HG03354 (cell line): ENCODE measurements at regions not wholly inside any gene's neighbourhood (a gene's known extent, or its start where the extent isn't known, plus 50 kb on each side); places are given as distances from the start of the nearest gene placed in this dataset.

Experiments
- ATAC-seq: cut with Tn5 transposase; IDR thresholded peaks from one replicate; pipeline ENCODE4 v1.9.1; 2021; ENCODE audit warnings: mild to moderate bottlenecking; ENCODE audit not compliant: unreplicated experiment, poor library complexity, severe bottlenecking

DNA sequence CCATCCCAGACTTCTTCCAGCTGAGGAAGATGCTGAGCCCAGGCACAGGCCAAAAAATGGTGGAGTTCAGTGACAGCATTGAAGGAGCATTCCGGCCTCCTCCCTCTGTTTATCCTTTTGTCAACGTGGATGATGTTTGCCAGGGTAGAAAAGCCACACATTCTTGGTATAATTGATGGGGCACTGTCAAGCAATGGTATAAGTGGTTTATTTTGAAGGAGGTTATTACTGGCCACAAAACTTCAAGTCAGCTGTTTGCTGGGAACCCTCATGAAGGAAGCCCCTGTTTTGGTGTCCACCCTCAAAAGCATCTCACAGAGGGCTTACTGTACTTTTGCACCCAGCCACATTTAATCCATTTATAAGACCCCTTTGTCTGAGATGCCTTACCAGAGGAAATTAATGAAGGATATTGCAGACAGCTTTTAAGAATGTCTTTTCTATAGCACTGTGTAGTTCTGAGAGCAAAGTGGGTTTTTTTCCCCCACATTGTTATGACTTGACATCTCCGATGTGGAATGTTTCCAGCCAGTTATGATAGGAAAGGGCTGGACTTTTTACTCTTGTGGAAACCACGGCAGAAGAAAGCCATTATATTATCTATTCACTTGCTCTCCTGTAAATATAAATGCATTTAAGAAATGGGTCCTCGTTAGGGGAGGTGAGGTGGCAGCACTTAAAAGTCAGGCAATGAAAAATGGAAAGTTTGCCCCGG, 95.5 kb upstream of the SPATA31D4 start:
- no peak for ATAC-seq

DNA sequence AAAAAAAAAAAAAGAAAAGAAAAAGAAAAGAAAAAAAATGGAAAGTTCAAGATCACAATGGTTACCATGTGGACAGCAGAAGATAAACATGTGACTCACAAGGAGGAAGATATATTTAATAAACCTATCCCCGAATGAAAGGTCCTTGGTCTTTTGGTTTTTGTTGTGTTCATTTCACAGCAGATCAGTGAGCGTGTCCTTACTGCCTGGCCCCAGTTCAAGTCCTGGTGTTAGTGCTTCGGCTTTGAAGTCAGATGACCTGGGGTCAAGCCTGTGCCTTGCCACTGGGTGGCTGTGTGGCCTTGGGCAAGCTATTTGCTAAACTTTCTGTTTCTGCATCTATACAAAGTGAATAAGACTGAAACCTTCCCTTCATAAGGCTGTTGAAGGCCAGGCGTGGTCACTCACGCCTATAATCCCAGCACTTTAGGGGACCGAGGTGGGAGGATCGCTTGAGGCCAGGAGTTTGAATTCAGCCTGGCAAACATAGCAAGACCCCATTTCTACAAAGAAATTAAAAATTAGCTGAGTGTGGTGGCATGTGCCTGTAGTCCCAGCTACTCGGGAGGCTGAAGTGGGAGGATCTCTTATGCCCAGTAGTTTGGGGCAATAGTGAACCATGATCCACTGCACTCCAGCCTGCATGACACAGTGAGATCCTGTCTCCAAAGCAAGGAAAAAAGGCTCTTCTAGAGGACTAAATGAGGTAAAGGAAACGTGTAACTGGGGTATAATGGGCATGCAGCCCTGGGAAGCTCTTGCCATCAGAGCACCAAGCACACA, 94.5 kb upstream of the SPATA31D4 start:
- ATAC-seq: no peak

DNA sequence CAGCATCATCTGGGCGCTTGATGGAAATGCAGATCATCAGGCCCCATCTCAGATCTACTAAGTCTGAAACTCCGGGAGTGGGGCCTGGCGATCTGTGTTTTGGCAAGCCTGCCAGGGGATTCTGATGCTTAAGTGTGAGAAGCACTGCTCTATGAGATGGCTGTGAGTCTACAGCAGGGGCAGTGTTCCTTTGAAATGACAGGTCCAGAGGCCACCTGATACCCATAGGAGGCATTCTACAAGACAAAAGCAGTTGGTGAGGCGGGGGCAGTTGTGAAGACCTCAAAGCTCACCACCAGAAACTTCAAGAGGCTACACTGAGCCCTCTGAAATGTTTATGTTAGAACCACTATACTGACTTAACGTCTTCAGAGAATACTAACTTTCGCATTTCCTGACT, 86.9 kb upstream of the SPATA31D4 start:
- ATAC-seq: no peak

DNA sequence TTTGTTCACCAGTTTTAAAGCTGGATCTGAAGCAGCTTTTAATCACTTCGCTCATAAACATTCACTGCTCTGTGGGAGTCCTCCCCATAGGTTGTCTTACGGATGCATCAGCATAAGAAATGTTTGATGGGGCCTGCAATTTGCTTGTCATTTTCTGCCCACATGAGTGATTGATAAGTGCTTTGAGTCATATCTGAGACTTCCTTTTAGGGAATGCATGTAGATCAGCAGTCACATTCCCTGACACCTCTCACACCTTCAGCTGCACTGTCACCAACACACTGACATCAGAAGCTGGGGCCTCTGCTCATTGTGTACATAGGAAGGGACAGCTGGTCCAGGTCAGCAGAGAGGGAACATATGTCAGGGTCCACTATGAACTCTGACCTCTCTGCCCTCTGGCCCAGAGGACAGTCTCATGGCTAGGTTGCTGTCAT, 84.1 kb upstream of the SPATA31D4 start:
- ATAC-seq: no peak

DNA sequence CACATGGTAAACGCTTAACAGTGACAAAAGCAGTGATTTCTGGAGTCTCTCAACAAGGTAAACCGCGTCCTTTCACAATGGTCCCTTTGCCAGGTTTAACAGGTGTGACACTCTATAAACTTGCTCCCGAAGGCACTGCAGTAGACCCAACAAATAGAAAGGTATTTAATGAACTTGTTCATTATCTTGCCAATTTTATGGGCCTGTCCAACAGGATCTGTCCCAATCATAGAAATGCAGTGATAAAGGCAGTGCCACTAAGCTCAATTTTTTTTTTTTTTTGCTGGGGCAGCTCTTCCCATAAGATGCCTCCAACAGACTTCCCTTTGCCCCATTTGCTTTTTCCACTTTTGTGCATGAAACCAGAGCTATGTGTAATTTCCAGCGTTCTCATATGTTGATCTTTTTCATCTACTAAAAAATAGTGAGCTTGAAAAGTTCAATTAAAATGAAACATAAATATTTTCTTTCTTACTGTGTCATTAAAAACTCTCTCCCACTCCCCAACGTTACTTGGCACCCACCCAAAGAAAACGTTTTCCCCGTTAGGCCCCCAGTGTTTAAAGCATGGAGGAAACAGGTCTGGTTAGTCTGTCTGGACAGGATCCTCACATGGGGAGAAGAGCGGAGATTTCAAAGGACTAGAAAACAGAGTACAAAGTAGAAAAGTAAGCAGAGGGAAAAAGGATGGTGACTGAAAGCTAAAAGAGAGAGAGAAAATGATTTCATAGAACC, 80.9 kb upstream of the SPATA31D4 start:
- no peak for ATAC-seq

DNA sequence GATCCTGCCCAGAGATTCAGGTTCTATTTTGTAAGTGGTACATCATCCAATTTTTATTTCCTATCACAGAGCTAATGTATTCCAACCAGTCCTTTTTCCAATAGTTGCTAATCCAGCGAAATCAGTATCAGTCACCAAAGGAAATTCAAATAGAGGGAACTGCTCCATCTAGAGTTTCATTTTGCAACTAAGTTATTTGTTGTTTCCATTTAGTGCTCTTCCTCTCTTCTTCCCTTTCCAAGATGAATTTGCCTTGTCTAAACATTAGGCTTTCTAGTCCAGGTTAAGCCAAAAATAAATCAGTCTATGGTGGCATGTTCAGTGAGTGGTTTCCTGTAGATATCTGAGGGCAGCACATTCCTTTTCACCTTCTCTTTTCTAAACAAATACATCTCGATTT, 79.8 kb upstream of the SPATA31D4 start:
- no peak for ATAC-seq

DNA sequence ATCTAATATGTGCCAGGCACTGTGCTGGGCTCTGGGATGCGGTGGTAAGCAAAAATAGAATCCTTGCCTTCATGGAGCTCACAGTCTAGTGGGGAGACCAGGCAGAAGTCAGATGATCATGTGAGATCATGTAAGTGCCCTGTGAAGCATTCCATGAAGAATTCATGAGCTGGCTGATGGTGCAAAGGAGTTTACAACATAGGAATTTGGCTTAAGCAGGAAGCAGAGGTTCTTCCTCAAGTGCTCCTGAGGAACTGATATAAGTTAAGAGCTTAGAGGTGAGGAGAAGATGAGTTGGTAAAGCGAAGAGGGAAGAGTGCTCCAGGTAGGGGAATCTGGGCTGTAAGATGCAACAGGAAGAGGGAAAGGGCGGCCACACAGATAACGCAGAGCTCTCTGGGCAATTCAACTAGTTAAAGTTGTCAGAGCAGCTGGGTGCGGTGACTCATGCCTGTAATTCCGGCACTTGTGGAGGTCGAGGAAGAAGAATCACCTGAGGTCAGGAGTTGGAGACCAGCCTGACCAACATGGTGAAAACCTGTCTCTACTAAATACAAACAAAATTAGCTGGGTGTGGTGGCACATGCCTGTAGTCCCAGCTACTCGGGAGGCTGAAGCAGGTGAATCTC, 78.5 kb upstream of the SPATA31D4 start:
- no peak for ATAC-seq

DNA sequence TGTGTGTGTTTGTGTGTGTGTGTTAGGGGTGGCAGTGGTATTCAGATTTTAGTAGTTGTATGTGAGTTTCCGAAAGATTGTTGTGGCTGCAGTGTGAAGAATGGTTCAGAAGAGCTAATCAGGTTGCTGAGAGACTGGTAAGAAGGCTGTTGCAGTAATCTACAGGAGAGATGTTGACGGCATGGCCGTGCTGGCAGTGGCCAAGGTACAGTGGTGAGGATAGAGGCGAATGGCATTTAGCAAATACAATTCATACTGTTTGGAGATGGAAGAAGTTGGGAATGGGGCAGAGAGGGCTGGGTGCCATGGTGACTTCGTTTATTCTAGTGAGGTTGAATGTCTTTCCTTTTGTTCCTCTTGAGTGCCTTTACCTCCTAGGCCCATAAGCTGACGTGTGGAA, 77.5 kb upstream of the SPATA31D4 start:
- no peak for ATAC-seq

DNA sequence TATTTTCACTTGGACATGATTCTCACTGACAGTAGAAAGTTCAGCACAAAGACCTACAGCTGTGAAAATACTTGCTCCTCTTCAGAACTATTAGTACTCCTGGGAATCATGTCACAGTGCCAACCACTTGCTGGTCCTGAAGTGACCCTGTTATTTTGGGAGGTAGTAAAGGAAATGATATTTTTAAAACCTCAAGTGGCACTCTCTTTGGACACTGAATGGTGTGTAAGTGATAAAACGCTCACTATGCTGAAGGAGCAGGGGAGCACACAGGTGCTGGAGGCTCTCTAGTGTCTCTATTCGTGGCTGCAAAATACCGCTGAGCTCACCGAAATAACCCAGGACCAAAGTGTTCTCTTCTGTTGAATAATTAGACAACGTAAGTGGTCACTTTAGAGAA, 76.9 kb upstream of the SPATA31D4 start:
- ATAC-seq: no peak

DNA sequence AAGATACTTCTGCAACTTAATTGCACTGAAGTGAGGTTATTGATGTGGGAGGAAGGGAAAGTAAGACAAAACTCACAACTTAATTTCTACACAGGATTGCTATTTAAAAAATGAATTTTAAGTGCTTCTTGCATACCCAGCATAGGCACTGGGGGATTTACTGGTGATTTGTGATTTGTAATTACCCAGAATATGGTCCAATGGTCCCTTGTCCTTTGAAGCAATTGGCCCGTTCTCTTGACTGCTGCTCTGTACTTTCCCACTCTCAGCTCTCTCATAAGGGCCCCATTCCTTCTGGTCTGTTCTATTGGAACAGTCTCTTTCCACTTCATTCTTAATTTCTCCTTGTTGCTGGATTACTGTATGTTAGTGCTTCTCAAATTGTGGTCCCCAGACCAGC, 75.4 kb upstream of the SPATA31D4 start:
- ATAC-seq: no peak

DNA sequence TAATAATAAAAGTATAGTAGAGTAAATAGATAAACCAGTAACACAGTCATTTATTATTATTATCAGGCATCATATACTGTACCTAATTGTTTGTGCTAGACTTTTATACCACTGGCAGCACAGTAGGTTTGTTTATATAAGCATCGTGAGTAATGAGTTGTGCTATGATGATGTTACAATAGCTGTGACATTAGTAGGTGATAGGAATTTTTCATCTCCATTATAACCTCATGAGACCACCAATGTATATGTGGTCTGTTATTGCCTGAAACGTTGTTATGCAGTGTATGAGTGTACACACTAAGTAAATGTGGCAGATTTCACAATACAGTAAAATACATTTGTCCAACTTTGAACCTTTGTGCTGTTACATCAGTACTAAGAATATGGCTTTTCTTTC, 72.7 kb upstream of the SPATA31D4 start:
- no peak for ATAC-seq

DNA sequence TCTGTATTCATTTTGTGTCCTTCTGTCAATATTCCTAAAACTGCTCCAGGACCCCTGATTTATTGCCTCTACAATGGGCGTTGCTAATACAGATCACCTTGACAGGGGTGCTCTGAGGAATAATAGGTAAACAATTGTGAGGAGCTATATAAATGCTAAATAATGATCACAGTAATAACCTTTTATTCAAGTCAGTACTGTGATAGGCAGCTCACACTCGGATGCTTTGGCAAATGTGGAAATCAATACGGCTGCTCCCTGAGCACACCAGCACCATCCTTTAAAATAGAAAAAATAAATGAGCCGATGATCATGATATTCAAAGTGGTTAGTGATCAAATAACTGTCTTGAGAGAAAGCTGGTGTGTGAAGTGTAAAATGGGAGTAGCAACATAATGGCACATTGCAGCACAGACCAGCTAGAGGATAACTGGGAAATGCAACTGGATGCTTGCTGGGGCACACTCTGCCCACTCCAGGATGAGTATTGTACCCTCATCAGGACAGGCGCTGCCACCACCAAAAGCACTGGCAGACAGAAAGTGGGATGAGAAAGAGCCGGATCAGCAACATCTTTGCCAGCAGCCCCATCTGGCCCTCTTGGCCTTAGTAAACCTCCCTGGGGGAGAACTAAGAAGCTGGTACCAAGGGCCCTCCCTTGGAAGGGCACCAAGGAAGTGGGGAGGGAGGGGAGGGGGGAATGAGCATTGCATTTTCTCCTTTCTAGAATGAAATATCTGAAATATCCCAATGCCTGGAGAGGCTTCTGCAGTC, 69.4 kb upstream of the SPATA31D4 start:
- ATAC-seq: no peak

DNA sequence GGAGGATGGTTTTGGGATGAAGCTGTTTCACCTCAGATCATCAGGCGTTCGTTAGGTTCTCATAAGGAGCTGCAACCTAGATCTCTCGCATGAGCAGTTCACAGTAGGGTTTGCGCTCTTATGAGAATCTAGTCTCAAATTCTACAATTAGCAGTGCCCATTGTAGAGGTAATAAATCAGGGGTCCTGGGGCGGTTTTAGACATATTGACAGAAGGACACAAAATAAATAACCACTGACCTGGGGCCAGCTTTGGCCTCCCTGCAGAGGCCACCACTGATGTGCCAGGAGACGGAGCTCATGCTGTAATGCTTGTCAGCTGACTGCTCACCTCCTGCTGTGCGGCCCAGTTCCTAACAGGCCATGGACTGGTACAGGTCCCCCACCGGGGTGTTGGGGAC, 67.6 kb upstream of the SPATA31D4 start:
- ATAC-seq: no peak

DNA sequence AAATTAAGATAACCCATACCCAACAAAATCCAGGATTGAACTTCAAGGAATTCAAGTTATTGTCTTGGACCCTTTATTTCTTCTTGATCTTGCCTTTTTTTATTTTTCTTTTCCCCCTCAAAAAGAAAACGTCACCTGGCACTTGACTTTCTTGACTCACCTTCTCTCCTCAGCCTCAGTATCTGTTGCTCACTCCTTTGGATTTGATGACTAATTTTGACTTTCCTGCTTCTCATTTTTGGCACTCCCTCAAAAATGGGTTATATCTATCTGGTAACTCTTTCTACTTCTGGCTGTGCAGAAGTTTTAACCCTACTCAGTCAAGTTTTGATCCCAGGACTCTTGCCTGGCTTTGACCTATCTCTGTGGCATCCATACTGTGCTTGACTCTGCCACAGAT, 66.6 kb upstream of the SPATA31D4 start:
- no peak for ATAC-seq

DNA sequence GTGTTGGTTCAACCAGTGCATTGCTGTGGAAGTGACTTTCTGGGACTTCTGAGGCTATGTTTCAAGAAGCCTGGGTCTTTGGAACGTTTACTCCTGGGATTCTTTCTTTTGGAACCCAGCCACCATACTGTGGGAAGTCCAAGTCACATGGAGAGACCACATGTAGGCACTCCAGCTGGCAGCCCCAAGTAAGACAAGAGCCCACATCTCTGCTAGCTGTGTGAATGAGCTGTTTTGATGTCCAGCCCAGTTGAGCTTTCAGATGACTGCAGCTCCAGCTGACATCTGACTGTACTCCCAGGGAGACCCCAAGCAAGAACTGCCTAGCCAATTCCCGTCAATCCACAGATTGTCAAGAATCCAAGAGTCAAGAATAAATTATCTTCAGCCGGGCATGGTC, 60.1 kb upstream of the SPATA31D4 start:
- ATAC-seq: no peak

DNA sequence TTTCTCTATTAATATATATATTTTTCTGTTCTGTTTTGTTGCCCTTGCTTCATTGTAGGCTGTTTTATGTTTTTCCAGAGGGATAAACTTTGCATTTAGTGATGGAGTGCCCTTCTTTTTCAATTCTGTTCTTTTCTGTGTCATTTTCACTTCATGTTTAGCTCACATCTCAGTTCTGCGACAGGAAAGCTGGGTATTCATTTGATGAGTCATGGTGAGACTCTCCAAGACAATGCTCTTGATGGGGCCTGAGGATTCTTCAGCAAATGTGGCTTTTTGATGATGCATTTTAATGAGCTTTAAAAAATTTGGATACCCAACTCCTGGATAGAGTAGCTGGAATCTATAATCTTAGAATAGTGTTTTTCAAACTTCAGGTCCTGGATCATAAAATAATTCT, 56.5 kb upstream of the SPATA31D4 start:
- no peak for ATAC-seq

DNA sequence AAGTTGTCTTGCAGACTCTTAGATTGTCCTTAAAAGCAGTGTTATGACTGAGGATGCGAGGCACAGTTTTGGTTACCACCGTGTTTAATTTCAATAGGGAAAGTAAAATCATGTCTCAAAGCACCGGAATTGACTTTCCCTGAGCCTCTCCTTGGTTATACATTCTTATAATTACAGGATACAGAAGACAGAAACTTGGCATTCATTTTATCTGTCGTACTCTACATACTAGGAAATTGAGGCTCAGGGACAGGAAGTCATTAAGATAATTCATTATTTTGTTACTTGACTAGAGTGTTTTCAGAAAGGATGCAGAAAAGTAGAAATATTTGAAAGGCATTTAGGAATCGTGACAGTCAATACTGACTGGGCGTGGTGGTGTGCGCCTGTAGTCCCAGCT, 54.0 kb upstream of the SPATA31D4 start:
- ATAC-seq: no peak

DNA sequence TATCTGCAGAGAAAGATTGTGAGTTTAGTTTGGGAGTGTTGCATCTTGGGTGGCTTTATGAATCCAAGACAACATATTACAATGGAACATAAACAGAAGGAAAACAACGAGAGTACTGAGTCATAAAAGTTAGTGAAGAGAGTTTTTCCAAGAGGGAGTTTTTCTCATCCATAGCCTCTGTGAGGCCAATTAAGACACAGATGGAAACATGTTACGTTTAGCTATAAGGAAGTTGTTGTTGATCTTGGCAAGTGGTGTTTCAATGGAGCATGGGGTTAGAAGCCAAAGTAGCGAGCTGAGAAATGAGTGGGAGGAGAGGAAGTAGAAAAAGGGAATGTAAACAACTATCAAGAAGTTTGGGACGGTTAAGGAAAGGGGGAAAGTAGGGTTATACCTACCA, 53.3 kb upstream of the SPATA31D4 start:
- ATAC-seq: no peak

DNA sequence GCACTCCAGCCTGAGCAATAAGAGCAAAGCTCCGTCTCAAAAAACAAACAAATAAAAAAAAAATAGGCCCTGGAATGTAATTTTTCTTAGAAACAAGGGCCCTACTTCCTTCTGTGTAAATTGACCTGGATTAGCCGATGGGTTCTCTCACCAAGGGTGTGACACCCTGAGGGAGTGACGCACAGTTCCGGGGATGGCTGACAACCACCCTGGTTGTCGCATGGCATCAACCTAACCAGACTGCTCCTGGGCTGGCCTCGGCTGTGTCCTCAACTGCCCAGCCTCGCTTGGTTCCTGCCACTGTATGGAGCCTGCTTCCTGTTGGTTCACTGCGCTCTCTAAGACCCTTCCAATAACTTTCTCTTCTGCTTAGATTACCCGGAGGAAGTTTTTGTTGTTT, 51.2 kb upstream of the SPATA31D4 start:
- no peak for ATAC-seq
